ENCODE measurements at regions not wholly inside any gene's neighbourhood (a gene's known extent, or its start where the extent isn't known, plus 50 kb on each side); places are given as distances from the start of the nearest gene placed in this dataset.
"Not testable (repeated sequence)": the region's sequence is repeated elsewhere in the genome, so short reads cannot be mapped to it uniquely, and the experiment has no call there.

GRCh38 chr10:28902215-28902614 lies 224.9 kb downstream of the BAMBI start:
- no peak for DNase-seq

GRCh38 chr10:28903063-28903462 lies 225.7 kb downstream of the BAMBI start:
- no peak for DNase-seq

- no peak for DNase-seq
Observed at GRCh38 chr10:28903736-28904135, 226.4 kb downstream of the BAMBI start.

DNA sequence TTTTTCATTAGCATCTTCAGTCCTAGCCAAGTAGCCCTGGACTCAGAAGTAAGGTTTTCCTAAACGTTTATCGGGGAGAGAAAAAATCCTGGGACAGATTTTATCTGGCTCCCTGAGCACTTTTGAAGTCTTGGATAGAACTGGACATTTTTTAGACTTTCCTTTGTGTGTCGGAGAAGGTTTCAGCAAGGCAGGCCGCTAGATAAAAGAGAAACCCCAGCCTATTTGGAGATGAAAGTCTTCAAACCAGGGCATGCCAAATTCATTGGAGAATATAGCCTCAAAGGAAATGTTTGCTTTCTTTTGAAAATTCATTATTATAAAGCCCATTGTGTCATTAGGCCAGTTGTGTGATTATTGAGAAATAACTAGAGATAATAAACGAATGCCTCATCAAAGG lies 228.1 kb downstream of the BAMBI start:
- no peak for DNase-seq

- no peak for DNase-seq
Observed at GRCh38 chr10:28906011-28906411, 228.7 kb downstream of the BAMBI start.

DNA sequence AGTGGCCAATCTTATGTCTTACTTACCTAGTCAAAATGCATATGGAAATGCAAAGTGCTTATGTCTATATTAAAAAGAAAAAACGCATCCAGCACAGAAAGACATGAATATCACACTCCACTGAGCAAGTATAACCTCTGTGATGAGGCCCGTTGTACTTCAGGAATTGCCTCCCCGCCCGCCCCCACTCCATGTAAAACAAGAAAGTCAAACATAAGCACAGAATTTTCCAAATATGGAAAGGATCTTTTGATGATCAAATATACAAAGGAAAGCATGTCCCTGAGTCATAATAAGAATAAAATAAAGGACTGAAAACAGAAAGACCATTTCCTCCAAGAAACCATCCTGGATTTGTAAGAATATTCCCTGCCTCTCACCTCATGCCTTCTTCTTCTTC lies 229.1 kb downstream of the BAMBI start:
- no peak for DNase-seq

- no peak for DNase-seq
Observed at GRCh38 chr10:28906934-28907333, 229.6 kb downstream of the BAMBI start.

DNA sequence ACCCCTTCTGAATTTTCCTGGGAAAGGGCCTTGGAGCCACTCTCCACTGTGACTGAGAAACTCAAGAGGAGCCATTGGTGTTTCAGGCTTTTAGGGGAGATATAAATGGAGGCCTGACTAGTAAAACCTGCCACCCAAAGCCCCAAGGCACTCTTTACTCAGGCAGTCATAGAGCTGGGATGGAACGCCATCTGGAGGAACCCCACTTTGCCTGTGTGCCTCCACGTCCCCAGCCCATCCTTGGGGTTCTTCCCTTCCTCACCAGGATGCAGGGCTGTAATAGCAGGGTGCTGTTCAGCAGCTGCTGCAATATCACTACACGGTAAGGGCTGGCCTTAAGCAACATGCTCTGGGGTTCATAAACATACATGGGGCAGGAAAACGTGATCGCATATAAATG lies 232.6 kb downstream of the BAMBI start:
- DNase-seq: no peak

GRCh38 chr10:28910956-28911355 lies 233.6 kb downstream of the BAMBI start:
- DNase-seq: no peak

- not testable (repeated sequence) for DNase-seq
Observed at GRCh38 chr10:28911511-28911910, 234.2 kb downstream of the BAMBI start.

DNA sequence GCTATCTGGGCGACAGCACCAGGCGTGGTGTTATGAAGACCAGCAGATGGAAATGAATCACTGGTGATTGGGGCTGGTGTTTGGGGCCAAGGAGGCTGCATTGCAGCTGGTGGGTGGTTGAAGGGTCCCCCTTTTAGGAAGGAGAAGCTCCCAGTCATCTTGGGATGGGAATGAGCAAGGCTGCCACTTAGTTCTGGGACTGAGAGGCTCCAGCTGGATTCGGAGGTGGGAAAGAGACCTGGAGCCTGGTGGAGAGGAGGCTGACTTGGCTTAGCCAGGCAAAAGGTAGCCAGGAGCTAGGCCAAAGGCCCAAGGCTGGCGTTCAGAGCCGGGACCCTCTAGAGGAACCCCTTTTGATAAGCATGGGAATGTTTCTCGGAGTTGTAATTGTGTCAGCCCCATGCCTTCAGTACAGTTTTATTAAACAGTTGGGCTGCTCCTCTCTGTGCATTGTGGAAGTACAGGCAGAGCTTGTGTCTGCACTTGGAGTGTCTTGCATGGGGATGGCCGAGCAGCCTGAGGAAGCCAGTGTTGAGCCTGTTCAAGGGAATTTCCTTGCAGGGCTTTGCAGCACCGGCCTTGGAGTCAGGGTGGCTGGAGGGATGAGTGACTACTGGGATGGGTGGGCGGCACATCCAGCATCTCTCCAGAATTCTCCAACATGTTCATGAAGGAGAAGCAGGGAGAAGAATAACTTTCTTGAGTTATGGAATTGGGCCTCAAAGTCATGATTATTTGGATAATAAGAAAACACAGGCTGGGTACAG lies 234.9 kb downstream of the BAMBI start:
- no peak for DNase-seq

DNA sequence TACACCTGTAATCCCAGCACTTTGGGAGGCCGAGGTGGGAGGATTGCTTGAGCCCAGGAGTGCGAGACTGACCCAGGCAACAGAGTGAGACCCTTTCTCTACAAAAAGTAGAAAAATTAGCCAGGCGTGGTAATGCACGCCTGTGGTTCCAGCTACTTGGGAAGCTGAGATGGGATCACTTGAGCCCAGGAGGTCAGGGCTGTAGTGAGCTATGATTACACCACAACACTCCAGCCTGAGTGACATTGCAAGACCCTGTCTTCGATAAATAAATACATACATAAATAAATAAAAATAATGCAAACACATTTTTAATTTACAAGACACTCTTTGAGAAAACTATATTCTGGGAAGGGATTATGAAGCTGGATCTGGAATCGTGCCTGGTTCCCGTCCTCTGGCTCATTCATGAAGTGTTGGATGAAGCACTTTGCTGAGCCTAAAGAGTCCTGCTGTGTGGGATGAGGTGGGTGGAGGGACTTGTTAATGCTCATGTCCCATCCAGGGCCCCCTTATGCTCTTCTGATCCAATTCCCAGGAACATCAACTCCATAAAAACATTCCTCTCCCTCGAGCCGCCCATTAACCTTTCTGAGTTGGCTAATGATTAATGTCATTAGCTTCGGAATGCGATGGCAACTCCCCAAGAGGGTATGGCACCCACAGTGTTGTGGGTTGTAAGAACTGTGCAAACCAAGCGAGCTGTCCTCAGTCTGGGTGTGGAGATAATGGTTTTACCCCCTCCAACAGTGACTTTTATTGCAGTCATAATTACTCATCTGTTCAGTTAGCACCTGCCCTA lies 236.3 kb downstream of the BAMBI start:
- DNase-seq: no peak

- DNase-seq: no peak
Observed at GRCh38 chr10:28914701-28915100, 237.4 kb downstream of the BAMBI start.

- DNase-seq: no peak
Observed at GRCh38 chr10:28915989-28916588, 238.8 kb downstream of the BAMBI start.

DNA sequence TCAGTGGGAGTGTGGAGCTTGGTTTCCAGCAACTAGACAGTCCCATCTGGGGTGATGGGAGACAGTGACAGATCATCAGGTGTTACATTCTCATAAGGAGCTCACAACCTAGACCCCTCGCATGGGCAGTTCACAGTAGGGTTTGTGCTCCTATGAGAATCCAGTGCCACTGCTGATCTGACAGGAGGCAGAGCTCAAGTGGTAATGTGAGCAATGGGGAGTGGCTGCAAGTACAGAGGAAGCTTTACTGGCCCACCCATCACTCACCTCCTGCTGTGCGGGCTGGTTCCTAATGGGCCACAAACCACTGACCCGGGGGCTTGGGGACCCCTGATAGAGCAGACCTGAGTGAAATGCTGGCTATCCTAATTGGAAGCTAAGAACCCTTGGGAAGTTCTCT lies 242.8 kb downstream of the BAMBI start:
- no peak for DNase-seq

- no peak for DNase-seq
Observed at GRCh38 chr10:28922127-28922526, 244.8 kb downstream of the BAMBI start.

- DNase-seq: no peak
Observed at GRCh38 chr10:28922861-28923260, 245.5 kb downstream of the BAMBI start.

GRCh38 chr10:28924717-28925116 lies 247.4 kb downstream of the BAMBI start:
- no peak for DNase-seq

- no peak for DNase-seq
Observed at GRCh38 chr10:28925121-28925663, 247.9 kb downstream of the BAMBI start.

DNA sequence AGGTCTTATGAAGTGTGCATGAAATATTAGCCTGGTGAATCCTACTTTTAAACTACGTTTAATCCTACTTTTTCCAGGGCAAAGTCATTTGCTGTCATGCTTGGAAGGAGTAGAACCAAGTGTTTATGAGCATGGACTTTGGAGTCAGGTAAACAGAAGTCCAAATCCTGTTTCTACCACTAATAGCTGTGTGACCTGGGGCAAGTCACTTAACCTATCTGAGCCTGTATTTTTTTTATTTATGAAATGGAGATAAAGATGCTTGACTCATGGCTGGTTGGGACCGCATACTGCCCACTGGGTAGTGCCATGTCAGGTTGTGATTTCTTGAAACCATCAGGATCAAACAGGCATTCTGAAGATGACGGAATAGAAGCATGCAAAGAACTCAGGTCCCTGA lies 249.6 kb downstream of the BAMBI start:
- no peak for DNase-seq

DNA sequence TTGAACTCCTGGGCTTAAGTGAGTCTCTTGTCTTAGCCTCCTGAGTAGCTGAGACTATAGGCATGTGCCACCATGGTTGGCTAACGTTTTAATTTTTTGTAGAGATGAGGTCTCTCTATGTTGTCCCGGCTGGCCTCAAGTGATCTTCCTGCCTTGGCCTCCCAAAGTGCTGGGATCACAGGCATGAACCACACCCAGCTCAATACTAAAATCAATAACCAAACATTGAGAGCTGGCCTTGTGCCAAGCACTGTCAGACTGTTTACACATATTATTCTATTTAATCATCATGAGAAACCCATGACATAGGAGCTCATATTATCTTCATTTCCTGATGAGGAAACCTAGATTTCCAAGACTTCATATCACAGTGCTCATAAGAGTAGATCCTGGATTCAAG lies 251.2 kb downstream of the BAMBI start:
- DNase-seq: no peak

DNA sequence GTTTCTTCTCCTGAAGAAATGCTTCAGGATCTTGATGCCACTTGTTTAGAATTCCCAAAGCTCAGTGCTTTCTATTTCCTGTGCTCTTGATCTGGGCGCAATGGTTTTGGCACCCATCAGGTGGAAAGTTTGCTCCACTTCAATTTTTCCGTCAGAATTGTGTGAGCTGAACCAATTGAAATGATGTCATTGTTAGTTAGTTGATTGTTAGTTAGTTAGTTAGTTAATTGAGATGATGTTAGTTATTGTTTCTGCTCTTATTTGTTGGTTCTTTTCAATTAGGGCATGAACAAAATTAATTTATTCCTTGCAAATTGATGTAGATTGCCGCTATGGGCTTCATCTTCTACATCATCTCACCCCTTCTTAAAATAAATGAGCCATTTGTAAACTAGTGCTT lies 252.6 kb downstream of the BAMBI start:
- DNase-seq: no peak
